Kidney epithelial cell (primary cell): ENCODE measurements at regions not wholly inside any gene's neighbourhood (a gene's known extent, or its start where the extent isn't known, plus 50 kb on each side); places are given as distances from the start of the nearest gene placed in this dataset.

ENCODE experiments used
- DNase-seq: peaks from one replicate; pipeline ENCODE4 v3.0.0-alpha.2; 2010; ENCODE audit warnings: low read depth
- H3K27me3 ChIP-seq: 2 replicates; pipeline ENCODE4 v1.6.0; 2011; ENCODE audit warnings: low read length; ENCODE audit not compliant: control insufficient read depth, insufficient read depth
- H3K36me3 ChIP-seq: 2 replicates; pipeline ENCODE4 v1.5.1; 2011; ENCODE audit warnings: low read length; ENCODE audit not compliant: control insufficient read depth, insufficient read depth
- H3K4me3 ChIP-seq: 2 replicates; pipeline ENCODE4 v1.5.1; 2011; ENCODE audit warnings: low read depth, mild to moderate bottlenecking, control low read depth, low read length
- CTCF ChIP-seq: IDR thresholded peaks from 2 replicates; pipeline ENCODE4 v1.5.1; 2011; ENCODE audit warnings: mild to moderate bottlenecking, moderate library complexity, low read length, control low read depth, inconsistent platforms; ENCODE audit not compliant: insufficient read depth, poor library complexity, severe bottlenecking

DNA sequence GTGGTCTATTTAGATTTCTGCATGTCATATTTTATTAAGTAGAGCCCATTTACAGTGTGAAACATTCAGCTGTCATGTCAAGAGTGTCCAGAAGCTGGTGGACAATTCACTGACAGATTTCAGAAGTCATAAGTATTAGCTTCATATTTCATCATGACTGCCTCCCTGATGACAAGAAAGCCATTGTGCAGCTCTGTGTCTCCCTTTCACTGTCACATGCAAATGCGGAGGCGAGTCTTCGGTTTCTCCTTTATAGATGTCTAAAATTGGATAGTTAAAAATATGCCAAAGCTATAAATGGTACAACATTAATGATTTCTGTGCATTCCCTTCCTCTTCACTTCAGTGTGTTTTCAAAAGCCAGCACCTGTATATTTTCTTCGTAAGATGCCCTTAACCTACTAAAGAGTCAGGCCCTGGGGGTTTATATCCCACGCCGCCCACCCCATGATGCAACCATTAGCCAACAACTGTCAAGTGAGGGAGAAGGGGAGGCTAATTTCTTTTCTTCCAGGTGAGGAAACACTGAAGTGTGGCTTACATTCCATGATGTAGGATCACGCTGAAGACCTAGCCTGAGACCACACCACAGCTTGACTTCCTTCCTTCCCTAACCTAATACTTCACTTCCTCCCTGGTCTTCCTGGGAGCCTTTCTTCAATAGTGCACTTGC lies 99.6 kb upstream of the DDX18 start:
- Histone ChIP-seq H3K4me3 (no peak overlapping the region), H3K36me3 (no peaks in the 10 kb centered on the region), H3K27me3 (no peaks in the 10 kb centered on the region)
- DNase-seq = no peak
- TF ChIP-seq CTCF = no peak

DNA sequence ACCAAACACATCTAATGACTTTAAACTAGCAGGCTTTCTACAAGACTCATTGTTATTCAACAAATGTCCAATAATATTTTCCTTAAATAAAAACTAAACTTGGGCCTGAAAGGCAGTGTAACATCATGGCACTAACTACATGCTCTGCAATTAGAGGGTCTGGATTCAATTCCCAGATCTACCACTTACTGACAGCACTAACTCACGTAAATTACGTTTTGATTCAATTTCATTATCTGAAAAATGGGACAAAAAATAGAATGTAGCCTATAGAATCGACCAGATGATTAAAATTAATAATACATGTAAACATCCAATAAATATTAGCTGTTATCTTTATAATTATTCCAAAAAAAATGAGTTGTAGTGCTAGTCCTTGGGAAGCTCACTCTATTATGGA lies 98.0 kb upstream of the DDX18 start:
- DNase-seq = no peak
- H3K4me3 ChIP-seq = no peak overlapping the region
- H3K27me3 ChIP-seq = no peaks in the 10 kb centered on the region
- H3K36me3 ChIP-seq = no peaks in the 10 kb centered on the region
- no peak for TF ChIP-seq CTCF

DNA sequence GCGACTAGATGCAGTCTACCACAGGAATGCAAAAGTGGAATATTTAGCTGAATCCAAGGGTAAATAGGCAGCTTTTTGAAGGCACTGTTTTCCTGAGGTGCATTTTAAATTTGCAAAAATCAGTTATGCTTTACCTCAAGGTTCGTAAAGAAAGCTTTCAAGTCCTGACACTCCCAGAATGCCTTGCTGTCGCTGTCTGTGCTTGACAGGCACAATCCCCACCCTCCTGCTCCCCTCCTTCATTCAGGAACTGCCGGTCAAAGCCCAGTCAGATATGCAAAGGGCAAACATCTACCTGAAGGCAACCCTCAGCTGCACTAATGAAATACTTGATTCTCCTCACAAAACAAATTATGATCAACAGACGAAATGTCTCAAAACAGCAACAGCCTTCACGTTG lies 97.4 kb upstream of the DDX18 start:
- Histone ChIP-seq H3K4me3 (no peak overlapping the region), H3K27me3 (no peaks in the 10 kb centered on the region), H3K36me3 (no peaks in the 10 kb centered on the region)
- DNase-seq = no peak
- TF ChIP-seq CTCF = no peak

GRCh38 chr2:117718048-117718447 lies 96.4 kb upstream of the DDX18 start:
- Histone ChIP-seq H3K36me3 (no peaks in the 10 kb centered on the region), H3K4me3 (no peak overlapping the region), H3K27me3 (no peaks in the 10 kb centered on the region)
- no peak for TF ChIP-seq CTCF
- DNase-seq = no peak

DNA sequence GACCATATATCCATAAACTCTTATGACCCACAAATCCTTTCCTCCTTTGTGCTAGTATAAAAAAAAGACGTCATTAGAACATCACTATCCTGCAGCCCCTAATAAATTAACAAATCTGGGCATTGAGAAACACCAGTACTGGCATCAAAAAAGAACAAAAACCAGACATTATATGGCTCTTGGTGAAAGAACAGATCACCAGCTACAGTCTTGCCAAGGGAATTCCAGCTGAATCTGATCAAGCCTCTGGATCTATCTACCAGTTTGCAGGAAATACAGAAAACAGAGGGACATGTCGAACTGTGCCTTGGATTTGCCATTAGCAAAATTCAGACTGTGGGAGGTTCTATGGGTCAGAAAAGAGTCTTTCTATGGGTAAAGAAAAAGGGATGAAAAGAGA lies 93.7 kb upstream of the DDX18 start:
- no peaks in the 10 kb centered on the region for H3K27me3 ChIP-seq
- no peaks in the 10 kb centered on the region for H3K36me3 ChIP-seq
- no peak overlapping the region for H3K4me3 ChIP-seq
- no peak for TF ChIP-seq CTCF
- no peak for DNase-seq

- no peaks in the 10 kb centered on the region for H3K27me3 ChIP-seq
- H3K36me3 ChIP-seq = no peaks in the 10 kb centered on the region
- no peak for TF ChIP-seq CTCF
- DNase-seq = no peak
- H3K4me3 ChIP-seq = no peak overlapping the region
Measured at GRCh38 chr2:117723483-117723882, 91.0 kb upstream of the DDX18 start.
